GM12875 (cell line): ENCODE measurements at regions not wholly inside any gene's neighbourhood (a gene's known extent, or its start where the extent isn't known, plus 50 kb on each side); places are given as distances from the start of the nearest gene placed in this dataset.

Experiments
- H3K4me3 ChIP-seq: one replicate; pipeline ENCODE4 v1.5.1; 2011; ENCODE audit warnings: low read depth, low read length, control low read depth
- TF ChIP-seq, protein P1 (sequence below): IDR thresholded peaks from 2 replicates; pipeline ENCODE4 v1.5.1; 2011; ENCODE audit warnings: low read depth, mild to moderate bottlenecking, control low read depth, inconsistent platforms, low read length, moderate library complexity, borderline replicate concordance; ENCODE audit not compliant: insufficient read depth

DNA sequence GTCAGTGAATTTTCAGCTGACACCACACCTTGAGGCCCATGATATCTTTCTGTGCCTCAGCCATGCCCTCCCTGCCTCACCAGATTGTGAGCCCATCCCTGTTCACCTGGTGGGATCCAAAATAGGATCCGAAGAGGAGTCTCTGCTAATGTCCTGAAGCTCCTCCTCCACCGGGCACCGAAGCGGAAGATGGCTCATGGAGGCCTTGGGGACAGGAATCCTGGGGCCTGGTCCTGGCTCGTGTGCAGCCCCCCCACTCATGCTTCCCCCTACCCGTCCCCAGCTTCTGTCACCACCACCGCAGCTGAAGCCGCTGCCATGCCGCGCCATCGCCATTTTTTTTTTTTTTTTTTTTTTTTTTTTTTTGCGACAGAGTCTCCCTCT lies 1683.4 kb downstream of the TP53TG3F start:
- H3K4me3 ChIP-seq = no peak overlapping the region
- TF ChIP-seq, protein P1, sequence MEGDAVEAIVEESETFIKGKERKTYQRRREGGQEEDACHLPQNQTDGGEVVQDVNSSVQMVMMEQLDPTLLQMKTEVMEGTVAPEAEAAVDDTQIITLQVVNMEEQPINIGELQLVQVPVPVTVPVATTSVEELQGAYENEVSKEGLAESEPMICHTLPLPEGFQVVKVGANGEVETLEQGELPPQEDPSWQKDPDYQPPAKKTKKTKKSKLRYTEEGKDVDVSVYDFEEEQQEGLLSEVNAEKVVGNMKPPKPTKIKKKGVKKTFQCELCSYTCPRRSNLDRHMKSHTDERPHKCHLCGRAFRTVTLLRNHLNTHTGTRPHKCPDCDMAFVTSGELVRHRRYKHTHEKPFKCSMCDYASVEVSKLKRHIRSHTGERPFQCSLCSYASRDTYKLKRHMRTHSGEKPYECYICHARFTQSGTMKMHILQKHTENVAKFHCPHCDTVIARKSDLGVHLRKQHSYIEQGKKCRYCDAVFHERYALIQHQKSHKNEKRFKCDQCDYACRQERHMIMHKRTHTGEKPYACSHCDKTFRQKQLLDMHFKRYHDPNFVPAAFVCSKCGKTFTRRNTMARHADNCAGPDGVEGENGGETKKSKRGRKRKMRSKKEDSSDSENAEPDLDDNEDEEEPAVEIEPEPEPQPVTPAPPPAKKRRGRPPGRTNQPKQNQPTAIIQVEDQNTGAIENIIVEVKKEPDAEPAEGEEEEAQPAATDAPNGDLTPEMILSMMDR = no peak

DNA sequence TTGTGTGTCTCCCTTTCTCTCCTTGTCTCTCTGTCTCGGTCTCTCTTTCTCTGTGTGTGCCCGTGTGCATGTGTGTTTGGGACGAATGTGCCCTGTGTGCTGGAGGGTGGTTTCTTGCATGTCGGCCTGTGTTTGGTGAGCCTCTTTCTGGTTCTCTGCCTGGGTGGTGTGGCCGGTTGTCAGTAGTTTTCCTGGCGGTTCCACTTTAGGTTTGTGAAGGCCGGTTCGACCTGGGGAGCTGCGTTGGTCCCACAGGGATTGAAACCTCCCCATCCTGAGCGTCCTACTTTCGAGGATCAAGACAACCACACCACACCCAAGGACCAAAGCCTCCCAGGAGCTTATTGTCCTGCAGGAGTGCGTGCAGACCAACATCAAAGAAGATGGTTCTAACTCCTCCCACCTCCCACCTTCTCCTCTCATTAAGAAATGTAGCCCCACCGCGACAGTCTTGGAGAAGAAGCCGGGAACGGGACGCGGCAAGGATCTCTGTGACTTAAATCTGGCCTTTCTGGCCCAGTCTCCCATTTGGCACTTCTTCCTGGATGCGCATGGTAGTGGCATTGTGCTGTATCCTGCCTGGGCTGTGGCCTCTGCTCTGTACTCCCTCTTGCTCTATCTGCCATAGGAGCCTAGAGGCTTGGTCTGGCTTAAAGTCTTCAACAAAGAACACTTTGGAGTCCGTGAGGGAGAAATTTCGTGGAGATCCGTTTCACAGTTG lies 1685.0 kb downstream of the TP53TG3F start:
- H3K4me3 ChIP-seq = no peak overlapping the region
- TF ChIP-seq, protein P1 = no peak

DNA sequence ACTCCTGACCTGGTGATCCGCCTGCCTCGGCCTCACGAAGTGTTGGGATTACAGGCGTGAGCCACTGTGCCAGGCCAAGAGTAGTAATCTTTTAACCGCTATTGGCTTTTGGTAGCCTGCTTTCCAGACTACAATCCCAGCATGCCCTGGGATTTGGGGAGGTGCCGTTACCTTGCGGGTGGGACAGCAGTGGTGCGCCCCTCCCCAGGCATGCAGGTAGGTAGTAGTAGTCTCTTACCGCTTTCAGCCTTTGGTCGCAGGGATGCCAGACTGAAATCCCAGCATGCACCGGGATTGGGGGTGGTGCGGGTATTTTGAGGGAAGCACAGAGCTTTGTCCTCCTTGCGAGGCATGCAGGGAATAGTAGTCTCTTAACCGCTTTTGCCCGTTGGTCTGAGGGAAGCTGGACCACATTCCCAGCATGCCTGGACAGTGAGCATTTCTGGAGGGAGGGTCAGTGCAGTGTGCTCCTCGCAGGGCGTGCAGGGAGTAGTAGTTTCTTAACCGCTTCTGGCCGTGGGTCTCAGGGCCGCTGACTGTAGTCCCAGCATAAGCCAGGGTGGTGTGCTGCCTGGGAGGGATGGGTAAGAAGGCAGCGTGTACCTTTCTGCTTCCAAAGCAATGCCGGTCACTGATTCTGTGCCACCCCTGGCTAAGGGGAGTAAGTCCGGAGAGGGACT lies 1686.8 kb downstream of the TP53TG3F start:
- H3K4me3 ChIP-seq = no peak overlapping the region
- TF ChIP-seq, protein P1 = no peak

DNA sequence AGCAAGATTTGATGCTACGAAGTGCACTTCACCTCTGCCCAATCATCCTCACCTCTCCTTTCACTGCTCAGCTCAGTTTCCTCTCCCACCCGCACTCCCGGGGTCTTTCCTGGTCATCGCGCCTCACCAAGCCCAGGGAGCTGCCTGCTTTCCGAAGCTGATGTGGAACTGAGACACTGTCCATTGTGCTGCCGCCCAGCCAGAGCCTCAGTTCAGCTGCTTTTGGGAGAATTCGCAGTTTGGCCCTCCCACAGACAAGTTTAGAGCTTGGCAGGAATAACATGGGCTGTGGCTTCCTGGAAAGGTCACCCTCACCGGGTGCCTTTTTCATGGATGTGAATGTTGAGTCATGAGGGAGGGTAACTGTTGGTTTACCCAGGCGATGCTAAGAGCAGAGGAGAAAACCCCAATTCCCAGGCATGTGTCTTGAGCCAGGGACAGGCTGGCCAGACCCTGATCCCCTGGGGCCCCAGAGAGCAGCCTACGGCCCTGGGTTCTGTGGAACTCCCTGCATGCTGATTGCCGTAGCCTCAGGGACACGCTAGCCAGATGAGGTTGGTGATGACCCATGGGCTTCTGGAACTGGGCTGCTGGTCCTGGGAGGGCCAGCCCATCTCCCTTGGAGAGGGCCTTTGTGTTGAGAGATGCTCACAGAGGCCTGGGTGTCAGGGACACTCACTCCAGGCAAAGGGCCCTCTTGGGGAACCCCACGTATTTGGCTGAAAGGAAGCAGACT lies 1687.5 kb downstream of the TP53TG3F start:
- H3K4me3 ChIP-seq = no peak overlapping the region
- TF ChIP-seq, protein P1 = no peak

DNA sequence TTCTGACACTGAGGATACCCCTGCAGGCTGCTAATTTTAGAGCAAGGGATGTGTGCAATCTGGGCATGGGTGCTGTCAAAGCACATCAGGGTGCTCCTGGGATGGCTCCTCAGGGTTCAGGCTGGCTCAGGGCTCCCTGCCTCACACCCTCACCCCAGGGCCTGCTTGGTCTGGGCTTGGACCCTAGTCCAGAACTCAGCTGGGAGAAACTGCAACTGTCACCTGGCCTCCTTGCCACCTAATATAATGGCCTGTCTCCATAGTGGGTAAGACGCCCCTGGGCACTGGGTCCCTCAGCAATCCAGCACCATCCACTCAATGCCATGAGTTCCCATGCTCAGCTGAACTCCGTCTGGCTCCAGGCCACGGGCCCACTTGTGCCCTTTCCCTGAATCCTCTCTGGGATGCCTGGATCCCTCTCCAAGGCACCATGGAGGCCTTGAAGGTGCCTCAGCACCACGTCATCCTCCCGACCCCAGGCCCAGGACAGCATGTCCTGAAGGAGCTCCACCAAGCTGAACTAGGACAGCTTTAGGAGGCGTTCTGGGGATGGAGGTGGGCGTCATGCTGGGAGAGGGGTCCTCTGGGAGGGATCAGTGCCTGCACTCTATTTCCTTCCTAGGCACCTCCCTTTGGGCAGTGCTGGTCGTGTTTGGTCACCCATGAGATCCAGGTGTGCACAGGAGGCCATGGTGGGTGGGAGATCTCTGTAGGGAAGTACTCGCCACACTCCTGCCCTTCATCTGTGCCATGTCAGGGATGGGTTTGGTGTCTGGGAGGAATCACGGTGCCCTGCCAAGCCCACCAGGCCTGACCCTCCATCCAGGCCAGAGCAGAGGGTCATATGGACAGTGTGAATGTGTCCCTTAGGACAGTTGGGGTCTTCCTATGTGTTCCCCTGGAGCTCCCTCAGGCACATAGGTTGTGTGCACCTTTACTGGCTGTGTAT lies 1688.4 kb downstream of the TP53TG3F start:
- no peak overlapping the region for H3K4me3 ChIP-seq
- TF ChIP-seq, protein P1 = no peak

DNA sequence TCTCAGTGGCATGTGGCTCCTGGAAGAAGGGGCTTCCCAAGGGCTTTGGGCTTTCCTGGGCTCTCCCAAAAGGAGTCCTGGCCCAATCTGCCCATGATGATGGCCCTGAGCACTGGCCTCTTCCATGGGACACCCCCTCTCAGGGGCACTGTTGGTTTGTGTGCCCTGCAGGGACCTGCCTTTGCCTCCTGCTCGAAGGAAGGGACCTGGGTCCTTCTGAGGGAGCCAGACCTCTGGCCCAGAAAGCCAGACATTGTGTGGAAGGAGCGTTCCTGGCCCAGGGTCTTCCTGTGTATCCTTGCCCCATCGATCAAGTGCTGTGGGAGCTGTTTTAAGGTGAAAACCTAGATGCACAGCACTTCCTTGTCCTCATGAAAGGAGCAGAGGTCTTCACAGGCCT lies 1689.3 kb downstream of the TP53TG3F start:
- TF ChIP-seq, protein P1 = no peak
- H3K4me3 ChIP-seq = no peak overlapping the region
